HUES48 (cell line): ENCODE measurements at regions not wholly inside any gene's neighbourhood (a gene's known extent, or its start where the extent isn't known, plus 50 kb on each side); places are given as distances from the start of the nearest gene placed in this dataset.

Experiments used
- H3K27ac ChIP-seq: one replicate; pipeline ENCODE4 v1.7.0; 2013; ENCODE audit warnings: low read depth, low read length, inconsistent platforms
- H3K27me3 ChIP-seq: 2 replicates; pipeline ENCODE4 v1.6.1; 2013; ENCODE audit warnings: mild to moderate bottlenecking, low read length; ENCODE audit not compliant: control insufficient read depth, insufficient read depth
- H3K36me3 ChIP-seq: 2 replicates; pipeline ENCODE4 v1.6.1; 2013; ENCODE audit warnings: low read length; ENCODE audit not compliant: control insufficient read depth, insufficient read depth
- H3K4me1 ChIP-seq: 2 replicates; pipeline ENCODE4 v1.6.1; 2013; ENCODE audit warnings: mild to moderate bottlenecking, low read length; ENCODE audit not compliant: control insufficient read depth, insufficient read depth
- H3K4me3 ChIP-seq: 2 replicates; pipeline ENCODE4 v1.5.1; 2013; ENCODE audit warnings: mild to moderate bottlenecking, low read depth, low read length
- H3K9ac ChIP-seq: 2 replicates; pipeline ENCODE4 v1.6.1; 2013; ENCODE audit warnings: mild to moderate bottlenecking, low read depth, low read length, moderate library complexity
- H3K9me3 ChIP-seq: 2 replicates; pipeline ENCODE4 v1.6.1; 2013; ENCODE audit warnings: low read length; ENCODE audit not compliant: control insufficient read depth, insufficient read depth

DNA sequence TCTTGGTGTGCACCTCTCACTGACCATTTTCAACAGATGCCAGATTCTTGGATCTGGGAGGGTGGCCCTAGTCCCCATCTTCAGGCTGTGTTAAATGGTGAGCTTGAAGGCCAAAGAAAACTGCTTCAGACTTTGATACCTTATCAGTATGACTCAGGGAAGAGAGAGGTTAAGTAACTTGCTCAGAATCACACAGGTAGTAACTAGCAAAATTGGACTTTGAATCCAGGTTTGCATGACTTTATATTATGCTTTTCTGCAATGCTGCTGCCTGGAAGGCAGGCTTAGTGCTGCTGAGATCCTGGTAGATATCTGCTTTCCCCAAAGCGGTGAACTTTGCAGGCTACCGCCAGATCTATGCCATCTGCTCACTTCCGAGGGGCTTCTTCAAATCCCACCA, 487.3 kb downstream of the INSC start:
- Histone ChIP-seq H3K27ac (no peak overlapping the region), H3K9me3 (no peaks in the 10 kb centered on the region), H3K36me3 (no peaks in the 10 kb centered on the region), H3K4me1 (peaks cover 5% of the 10 kb centered on the region), H3K27me3 (no peaks in the 10 kb centered on the region), H3K4me3 (no peak overlapping the region), H3K9ac (no peak overlapping the region)

DNA sequence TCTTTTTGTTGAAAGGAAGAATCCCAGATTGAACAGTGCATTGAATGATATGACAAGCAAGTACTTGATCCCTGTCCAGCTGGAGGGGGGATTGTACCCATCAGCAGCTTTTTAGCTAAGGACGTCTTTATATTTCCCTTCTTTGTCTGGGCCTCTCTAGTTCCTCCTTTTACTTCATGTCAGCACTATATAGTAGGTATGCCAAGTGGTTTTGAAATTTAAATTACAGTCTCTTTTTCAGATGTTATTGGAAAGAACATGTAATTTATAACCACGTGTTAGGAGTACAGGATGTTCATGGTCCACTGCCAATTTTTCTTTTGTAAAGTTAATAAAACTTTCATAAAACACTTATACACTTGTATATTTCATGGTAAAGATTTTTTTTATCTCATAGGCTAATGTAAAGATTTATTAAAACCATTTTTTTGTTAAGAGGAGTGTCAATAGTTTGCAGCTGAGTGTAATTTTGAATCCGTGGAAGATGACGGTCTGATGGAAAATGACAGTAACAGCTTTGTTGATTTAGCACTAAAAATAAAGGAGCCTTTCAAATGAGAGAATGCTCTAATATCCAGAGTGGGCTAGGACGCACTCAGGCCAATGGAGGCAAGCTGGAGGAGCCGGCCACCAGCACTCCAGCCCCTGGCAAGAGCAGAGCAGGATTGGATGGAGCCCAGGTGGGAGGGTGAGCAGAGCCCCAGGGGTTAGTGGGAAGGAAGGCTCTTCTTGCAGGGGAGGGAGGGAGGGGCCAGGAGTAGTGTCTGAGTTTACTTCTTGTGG, 488.3 kb downstream of the INSC start:
- no peaks in the 10 kb centered on the region for H3K9me3 ChIP-seq
- peaks cover 14% of the 10 kb centered on the region for H3K4me1 ChIP-seq
- H3K27ac ChIP-seq: no peak overlapping the region
- H3K4me3 ChIP-seq: no peak overlapping the region
- H3K27me3 ChIP-seq: no peaks in the 10 kb centered on the region
- no peak overlapping the region for H3K9ac ChIP-seq
- H3K36me3 ChIP-seq: no peaks in the 10 kb centered on the region

DNA sequence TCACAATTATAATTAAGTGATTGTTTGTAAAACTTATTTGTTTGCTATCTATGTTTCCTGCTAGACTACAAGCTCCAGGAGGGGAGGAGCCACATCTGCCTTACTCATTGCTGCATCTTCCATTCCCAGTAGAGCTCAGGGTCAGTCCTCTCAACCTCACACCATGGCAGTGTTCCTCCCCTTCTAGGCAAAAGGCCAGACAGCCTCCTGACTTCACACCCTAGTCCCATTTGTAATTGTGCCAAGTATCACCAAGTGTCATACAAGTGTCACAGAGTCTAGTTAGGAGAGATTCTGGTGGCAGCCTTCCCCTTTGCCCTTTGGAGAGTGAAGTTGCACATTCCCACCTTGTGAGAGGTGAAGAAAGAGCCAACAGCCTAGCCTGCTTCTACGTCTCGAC, 490.4 kb downstream of the INSC start:
- H3K27ac ChIP-seq: no peak overlapping the region
- no peak overlapping the region for H3K9ac ChIP-seq
- H3K36me3 ChIP-seq: no peaks in the 10 kb centered on the region
- H3K4me3 ChIP-seq: no peak overlapping the region
- H3K4me1 ChIP-seq: peaks cover 21% of the 10 kb centered on the region
- no peaks in the 10 kb centered on the region for H3K27me3 ChIP-seq
- H3K9me3 ChIP-seq: no peaks in the 10 kb centered on the region

DNA sequence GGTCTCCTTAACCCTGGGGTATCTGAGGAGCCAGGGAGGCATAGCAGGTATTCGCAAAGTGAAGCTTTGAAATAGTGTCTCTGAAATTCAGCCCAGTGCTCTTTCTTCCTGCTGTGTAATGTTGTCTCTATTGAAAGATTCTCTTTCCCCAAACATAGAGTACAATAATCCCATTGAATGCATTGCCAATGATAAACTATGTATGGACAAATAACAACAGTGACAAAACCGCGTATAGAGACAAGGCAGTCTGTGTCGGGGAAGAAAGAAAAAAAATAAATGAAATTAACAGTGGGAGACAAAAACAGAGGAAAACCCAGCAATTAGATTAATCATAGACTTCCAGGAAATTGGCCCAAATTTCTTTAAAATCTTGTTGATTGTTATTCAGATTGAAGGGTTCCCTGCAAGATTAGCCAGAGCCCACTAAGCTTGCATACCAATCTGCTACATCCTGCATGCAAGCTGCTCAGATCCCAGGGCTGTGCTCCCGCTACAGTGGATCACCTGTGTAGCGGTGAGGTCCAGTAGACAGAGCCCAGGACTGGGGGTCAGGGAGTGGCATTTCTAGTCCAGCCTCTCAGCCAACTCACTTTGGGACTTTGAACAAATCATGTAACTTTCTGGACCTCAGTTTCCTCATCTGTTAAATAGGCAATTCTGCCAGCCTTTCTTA, 492.8 kb downstream of the INSC start:
- H3K27ac ChIP-seq: no peak overlapping the region
- H3K27me3 ChIP-seq: no peaks in the 10 kb centered on the region
- no peaks in the 10 kb centered on the region for H3K9me3 ChIP-seq
- H3K4me3 ChIP-seq: no peak overlapping the region
- no peaks in the 10 kb centered on the region for H3K36me3 ChIP-seq
- no peak overlapping the region for H3K9ac ChIP-seq
- peaks cover 21% of the 10 kb centered on the region for H3K4me1 ChIP-seq

DNA sequence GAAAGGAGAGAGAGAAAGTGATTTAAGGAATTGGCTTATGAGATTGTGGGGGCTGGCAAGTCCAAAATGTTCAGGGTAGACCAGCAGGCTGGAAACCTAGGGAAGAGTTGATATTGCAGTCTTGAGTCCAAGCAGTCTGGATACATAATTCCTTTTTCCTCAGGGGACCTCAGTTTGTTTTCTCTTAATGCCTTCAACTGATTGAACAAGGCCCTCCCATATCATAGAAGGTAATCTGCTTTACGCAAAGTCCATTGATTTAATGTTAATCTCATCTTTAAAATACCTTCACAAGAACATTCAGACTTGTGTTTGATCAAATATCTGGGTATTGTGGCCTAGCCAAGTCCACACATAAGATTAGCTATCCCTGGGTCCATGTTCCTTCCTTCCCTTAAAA, 494.7 kb downstream of the INSC start:
- no peak overlapping the region for H3K9ac ChIP-seq
- H3K4me1 ChIP-seq: peaks cover 21% of the 10 kb centered on the region
- H3K27ac ChIP-seq: no peak overlapping the region
- no peaks in the 10 kb centered on the region for H3K36me3 ChIP-seq
- no peaks in the 10 kb centered on the region for H3K9me3 ChIP-seq
- H3K4me3 ChIP-seq: no peak overlapping the region
- no peaks in the 10 kb centered on the region for H3K27me3 ChIP-seq

DNA sequence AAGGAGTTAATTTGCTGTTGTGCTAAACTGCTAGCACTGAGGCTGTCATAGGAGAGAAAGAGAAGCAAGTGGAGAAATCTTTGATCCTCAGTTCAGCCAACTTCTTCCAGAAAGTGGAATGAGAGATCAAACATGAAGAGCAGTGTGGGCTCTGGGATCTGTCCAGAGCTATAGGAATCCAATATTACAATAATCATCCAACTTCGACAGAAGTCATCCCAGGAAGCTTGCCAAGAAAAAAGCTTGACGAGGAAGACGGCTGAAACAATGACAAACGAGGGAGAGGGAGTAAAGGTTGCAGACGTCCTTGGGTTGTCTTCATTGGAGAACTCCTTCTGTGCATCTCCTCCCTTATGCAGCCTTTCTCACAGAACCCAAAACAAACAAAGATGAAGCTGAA, 496.2 kb downstream of the INSC start:
- peaks cover 21% of the 10 kb centered on the region for H3K4me1 ChIP-seq
- H3K27me3 ChIP-seq: no peaks in the 10 kb centered on the region
- no peak overlapping the region for H3K9ac ChIP-seq
- no peaks in the 10 kb centered on the region for H3K36me3 ChIP-seq
- no peaks in the 10 kb centered on the region for H3K9me3 ChIP-seq
- no peak overlapping the region for H3K4me3 ChIP-seq
- no peak overlapping the region for H3K27ac ChIP-seq

DNA sequence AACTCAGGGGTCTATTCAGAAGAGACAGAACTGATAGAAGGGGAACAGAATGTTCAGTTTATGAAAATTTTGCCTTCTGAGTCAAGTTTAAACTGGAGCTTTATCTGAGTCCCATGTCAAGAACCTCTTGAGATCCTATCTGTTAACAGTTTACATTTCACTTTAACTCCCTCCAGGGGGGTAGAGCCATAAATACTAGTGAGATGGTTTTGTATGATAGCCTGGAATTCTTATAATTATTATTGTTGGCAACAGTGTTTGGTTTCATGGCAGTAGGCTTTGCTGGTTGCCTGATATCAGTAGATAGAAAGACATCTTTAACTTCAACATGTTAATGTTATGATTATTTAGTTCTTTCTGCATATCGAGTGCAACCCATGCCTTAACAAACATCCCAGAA, 498.5 kb downstream of the INSC start:
- H3K4me1 ChIP-seq: peaks cover 4% of the 10 kb centered on the region
- no peak overlapping the region for H3K27ac ChIP-seq
- H3K36me3 ChIP-seq: no peaks in the 10 kb centered on the region
- no peak overlapping the region for H3K4me3 ChIP-seq
- H3K27me3 ChIP-seq: no peaks in the 10 kb centered on the region
- no peaks in the 10 kb centered on the region for H3K9me3 ChIP-seq
- no peak overlapping the region for H3K9ac ChIP-seq

DNA sequence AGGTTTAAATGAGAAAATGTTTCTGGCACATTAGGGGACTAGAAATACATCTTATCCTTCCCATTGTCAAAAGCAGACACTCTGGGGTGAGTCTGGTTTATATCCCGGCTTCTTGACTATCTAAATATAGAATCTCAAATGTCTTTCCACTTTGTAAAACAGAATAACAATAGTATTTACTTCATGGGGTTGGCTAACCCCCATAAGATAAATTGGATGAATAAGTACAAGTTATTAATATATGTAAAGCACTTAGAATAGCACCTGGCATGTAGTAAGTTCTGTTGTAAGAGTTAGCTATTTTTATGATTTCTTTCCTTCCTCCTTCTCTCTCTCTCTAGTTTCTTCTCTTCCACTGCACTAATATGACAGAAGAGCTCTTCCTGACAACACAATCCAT, 499.1 kb downstream of the INSC start:
- H3K36me3 ChIP-seq: no peaks in the 10 kb centered on the region
- no peak overlapping the region for H3K9ac ChIP-seq
- no peaks in the 10 kb centered on the region for H3K9me3 ChIP-seq
- H3K27me3 ChIP-seq: no peaks in the 10 kb centered on the region
- no peak overlapping the region for H3K27ac ChIP-seq
- H3K4me1 ChIP-seq: no peaks in the 10 kb centered on the region
- no peak overlapping the region for H3K4me3 ChIP-seq

DNA sequence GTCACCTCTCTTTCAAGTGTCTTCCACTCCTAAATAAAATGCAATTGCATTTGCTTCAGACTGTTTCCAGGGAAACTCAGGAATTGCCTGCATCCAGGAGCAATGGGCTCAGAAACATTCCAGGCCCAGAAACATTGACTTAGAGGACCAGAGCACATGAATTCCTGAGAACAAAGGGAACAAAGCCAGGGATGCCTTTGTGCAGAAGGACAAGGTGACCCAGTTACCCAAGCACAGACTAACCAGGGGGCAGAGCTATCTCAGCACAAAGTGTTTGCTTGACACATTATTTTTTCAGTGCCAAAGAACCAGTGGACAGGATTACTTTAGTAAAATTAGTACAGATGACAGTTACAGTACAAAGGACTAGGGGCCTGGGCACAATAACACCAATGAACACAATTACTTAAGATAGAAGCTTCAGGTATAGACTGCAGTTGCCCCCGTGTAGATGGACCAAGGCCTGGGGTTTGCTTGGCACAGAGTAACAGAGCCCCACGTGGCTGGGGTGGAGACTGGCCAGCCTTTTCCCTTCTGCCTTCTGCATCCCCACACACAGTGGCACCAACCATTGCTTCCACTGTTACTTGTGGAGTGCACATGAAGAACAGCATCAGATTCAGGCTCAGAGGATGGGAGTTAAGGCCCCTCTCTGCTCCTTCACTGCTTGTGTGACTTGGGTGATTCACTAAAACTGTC, 500.8 kb downstream of the INSC start:
- Histone ChIP-seq H3K4me3 (no peak overlapping the region), H3K27me3 (no peaks in the 10 kb centered on the region), H3K27ac (no peak overlapping the region), H3K4me1 (no peaks in the 10 kb centered on the region), H3K9me3 (no peaks in the 10 kb centered on the region), H3K9ac (no peak overlapping the region), H3K36me3 (no peaks in the 10 kb centered on the region)

DNA sequence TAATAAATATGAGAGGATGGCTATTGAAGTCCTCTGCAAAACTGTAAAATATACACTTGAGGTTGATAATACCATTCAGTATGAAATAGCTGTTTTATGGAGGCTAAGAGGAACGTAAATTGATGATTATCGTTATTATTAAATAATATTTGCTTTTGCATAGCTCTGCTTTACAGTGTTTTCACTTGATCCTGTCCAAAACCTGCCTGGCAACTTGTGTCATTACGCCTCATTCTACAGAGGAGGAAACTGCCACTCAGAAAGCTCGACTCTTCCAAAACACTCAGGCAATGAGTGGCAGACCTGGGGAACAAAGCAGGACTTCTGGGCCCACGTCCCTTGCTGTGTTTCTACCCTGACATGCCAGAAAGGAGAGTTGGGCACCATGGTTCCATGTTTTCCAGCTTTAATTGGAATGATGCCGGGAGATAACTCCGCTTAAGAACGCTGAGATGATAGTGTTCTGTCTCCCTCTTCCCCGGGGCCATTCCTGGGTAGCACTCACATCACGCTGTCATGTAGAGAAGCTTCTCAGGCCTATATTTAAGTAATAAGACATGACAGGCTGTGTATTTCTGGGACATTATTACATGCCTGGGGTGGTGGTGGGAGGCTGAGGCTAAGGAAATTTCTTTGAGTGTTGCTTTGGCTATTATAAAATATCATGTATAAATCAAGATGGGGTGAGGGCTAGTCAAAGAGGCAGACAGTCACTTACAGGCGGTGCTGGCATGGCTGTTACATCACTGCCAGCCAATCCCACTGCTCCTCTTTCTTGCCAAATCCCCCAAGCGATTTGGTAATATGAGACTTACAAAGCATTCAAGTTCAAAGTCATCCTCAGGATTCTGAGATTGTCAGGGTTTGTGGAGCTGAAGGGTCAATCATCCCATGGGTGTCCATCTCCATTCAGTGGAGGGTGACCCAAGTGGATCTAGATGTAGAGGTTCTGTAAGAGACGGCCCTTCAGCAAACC, 501.7 kb downstream of the INSC start:
- no peaks in the 10 kb centered on the region for H3K4me1 ChIP-seq
- no peaks in the 10 kb centered on the region for H3K9me3 ChIP-seq
- H3K9ac ChIP-seq: no peak overlapping the region
- H3K27me3 ChIP-seq: no peaks in the 10 kb centered on the region
- H3K36me3 ChIP-seq: no peaks in the 10 kb centered on the region
- no peak overlapping the region for H3K4me3 ChIP-seq
- H3K27ac ChIP-seq: no peak overlapping the region
